HL-60 (cell line): ENCODE measurements at regions not wholly inside any gene's neighbourhood (a gene's known extent, or its start where the extent isn't known, plus 50 kb on each side); places are given as distances from the start of the nearest gene placed in this dataset.

Experiments
- GABPA ChIP-seq: IDR thresholded peaks from 2 replicates; pipeline ENCODE4 v1.6.1; 2012; ENCODE audit warnings: low read depth
- POLR2AphosphoS5 ChIP-seq: IDR thresholded peaks from 2 replicates; pipeline ENCODE4 v1.6.1; 2012; ENCODE audit warnings: low read depth
- SPI1 ChIP-seq: IDR thresholded peaks from 2 replicates; pipeline ENCODE4 v1.6.1; 2012; ENCODE audit warnings: low read depth, mild to moderate bottlenecking, borderline replicate concordance
- TF ChIP-seq, protein P1 (sequence below): IDR thresholded peaks from one replicate; pipeline ENCODE4 v1.5.1; 2011; ENCODE audit warnings: low read length, control low read depth, inconsistent platforms; ENCODE audit not compliant: insufficient read depth
- TF ChIP-seq, protein P2 (sequence below): IDR thresholded peaks from 2 replicates; pipeline ENCODE4 v1.6.1; 2012; ENCODE audit warnings: low read depth; ENCODE audit not compliant: insufficient replicate concordance

DNA sequence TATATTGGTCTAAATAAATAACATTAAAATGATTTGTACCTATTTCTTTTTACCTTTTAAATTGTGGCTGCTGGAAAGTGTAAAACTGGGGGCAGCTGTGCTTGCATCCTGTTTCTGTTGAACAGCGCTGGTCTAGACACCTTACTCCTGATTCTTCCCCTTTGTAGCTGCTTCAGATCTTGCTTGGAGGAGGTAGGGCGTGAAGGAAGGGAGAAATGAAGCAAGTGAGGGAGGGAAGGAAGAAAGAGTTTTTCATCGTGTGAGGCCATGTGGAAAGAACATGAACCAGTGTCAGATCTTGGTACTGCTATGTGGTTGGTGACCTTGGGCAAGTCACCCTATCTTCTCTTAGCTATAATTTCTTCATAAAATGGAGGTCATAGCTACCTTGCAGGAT, 89.0 kb upstream of the SEC11C start:
- TF ChIP-seq POLR2AphosphoS5: no peak
- TF ChIP-seq, protein P1, sequence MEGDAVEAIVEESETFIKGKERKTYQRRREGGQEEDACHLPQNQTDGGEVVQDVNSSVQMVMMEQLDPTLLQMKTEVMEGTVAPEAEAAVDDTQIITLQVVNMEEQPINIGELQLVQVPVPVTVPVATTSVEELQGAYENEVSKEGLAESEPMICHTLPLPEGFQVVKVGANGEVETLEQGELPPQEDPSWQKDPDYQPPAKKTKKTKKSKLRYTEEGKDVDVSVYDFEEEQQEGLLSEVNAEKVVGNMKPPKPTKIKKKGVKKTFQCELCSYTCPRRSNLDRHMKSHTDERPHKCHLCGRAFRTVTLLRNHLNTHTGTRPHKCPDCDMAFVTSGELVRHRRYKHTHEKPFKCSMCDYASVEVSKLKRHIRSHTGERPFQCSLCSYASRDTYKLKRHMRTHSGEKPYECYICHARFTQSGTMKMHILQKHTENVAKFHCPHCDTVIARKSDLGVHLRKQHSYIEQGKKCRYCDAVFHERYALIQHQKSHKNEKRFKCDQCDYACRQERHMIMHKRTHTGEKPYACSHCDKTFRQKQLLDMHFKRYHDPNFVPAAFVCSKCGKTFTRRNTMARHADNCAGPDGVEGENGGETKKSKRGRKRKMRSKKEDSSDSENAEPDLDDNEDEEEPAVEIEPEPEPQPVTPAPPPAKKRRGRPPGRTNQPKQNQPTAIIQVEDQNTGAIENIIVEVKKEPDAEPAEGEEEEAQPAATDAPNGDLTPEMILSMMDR: no peak
- TF ChIP-seq, protein P2, sequence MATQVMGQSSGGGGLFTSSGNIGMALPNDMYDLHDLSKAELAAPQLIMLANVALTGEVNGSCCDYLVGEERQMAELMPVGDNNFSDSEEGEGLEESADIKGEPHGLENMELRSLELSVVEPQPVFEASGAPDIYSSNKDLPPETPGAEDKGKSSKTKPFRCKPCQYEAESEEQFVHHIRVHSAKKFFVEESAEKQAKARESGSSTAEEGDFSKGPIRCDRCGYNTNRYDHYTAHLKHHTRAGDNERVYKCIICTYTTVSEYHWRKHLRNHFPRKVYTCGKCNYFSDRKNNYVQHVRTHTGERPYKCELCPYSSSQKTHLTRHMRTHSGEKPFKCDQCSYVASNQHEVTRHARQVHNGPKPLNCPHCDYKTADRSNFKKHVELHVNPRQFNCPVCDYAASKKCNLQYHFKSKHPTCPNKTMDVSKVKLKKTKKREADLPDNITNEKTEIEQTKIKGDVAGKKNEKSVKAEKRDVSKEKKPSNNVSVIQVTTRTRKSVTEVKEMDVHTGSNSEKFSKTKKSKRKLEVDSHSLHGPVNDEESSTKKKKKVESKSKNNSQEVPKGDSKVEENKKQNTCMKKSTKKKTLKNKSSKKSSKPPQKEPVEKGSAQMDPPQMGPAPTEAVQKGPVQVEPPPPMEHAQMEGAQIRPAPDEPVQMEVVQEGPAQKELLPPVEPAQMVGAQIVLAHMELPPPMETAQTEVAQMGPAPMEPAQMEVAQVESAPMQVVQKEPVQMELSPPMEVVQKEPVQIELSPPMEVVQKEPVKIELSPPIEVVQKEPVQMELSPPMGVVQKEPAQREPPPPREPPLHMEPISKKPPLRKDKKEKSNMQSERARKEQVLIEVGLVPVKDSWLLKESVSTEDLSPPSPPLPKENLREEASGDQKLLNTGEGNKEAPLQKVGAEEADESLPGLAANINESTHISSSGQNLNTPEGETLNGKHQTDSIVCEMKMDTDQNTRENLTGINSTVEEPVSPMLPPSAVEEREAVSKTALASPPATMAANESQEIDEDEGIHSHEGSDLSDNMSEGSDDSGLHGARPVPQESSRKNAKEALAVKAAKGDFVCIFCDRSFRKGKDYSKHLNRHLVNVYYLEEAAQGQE: no peak
- TF ChIP-seq GABPA: no peak
- no peak for TF ChIP-seq SPI1
